K562 (cell line): ENCODE measurements at regions not wholly inside any gene's neighbourhood (a gene's known extent, or its start where the extent isn't known, plus 50 kb on each side); places are given as distances from the start of the nearest gene placed in this dataset.
A peak's percentile ranks its signal among the peaks of the same experiment; 100 is the strongest.

Experiments used
- ATAC-seq: fragments of 200-7000 bp; cut with Tn5 transposase; 3 replicates; pipeline ENCODE4 v1.9.1; 2020; ENCODE audit warnings: moderate library complexity
- BruUV-seq: library from RNA; stranded (reverse); fragments of 400-500 nt; replicated peaks from 2 replicates; lab custom pipeline; 2021; lab: Mats Ljungman, UMichigan
- CTCF ChIA-PET: fragments of 300-600 bp; formaldehyde crosslinking; extraction: SDS; loops from one replicate; lab custom pipeline; 2021; ENCODE audit warnings: low intra/inter-chr PET ratio; lab: Yijun Ruan, JAX
- POLR2A ChIA-PET: fragments of 300-600, 350-650 bp; sonication (Branson Sonifier 250); formaldehyde crosslinking; extraction: SDS; loops from one replicate; lab custom pipeline; 2021; ENCODE audit warnings: antibody characterized with exemption, inconsistent platforms; lab: Yijun Ruan, JAX
- DNase-seq, 4 experiments: peaks; one replicate each; pipeline versions ENCODE4 v3.0.0 to v3.0.0-alpha.2; 2011 to 2018; ENCODE audit warnings: low spot score in 3 of 4, mixed read lengths in 3 of 4; ENCODE audit errors: extremely low read depth in 1 of 4
- FAIRE-seq: peaks from 2 replicates; lab custom pipeline; 2011; peaks lifted over from hg19 to GRCh38; lab: Jason Lieb, UNC
- H2AFZ ChIP-seq: 2 replicates; pipeline ENCODE4 v1.6.0; 2011; ENCODE audit warnings: low read depth, low read length, control low read depth, inconsistent platforms
- H3K27ac ChIP-seq: fragments of 200-600 bp; 3 replicates; pipeline ENCODE4 v1.8.0; 2011; ENCODE audit warnings: low read depth, mild to moderate bottlenecking, control low read depth, inconsistent platforms, low read length, moderate library complexity, mixed read lengths; ENCODE audit errors: extremely low read depth
- H3K27me3 ChIP-seq, 2 experiments: fragments of 300-600 bp in 1 of 2; 2 replicates in 1 of 2; 3 replicates in 1 of 2; pipeline versions ENCODE4 v1.6.0 to v1.8.0; 2011; ENCODE audit warnings: inconsistent platforms in 2 of 2, low read length in 2 of 2, mild to moderate bottlenecking in 1 of 2, mixed read lengths in 1 of 2, moderate library complexity in 1 of 2; ENCODE audit not compliant: control insufficient read depth in 2 of 2, insufficient read depth in 2 of 2
- H3K36me3 ChIP-seq: fragments of 300-600 bp; 3 replicates; pipeline ENCODE4 v1.8.0; 2011; ENCODE audit warnings: mild to moderate bottlenecking, low read length, inconsistent platforms; ENCODE audit not compliant: control insufficient read depth, insufficient read depth
- H3K4me1 ChIP-seq, 2 experiments: fragments of 200-600 bp in 1 of 2; replicated peaks in 1 of 2; 2 replicates in 1 of 2; 3 replicates in 1 of 2; pipeline versions ENCODE4 v1.5.1 to v1.8.0; 2011; ENCODE audit warnings: inconsistent platforms in 2 of 2, low read length in 2 of 2, mild to moderate bottlenecking in 1 of 2, mixed read lengths in 1 of 2, moderate library complexity in 1 of 2; ENCODE audit not compliant: control insufficient read depth in 2 of 2, insufficient read depth in 2 of 2
- H3K4me2 ChIP-seq: 2 replicates; pipeline ENCODE4 v1.6.1; 2011; ENCODE audit warnings: low read length, control low read depth, inconsistent platforms, mixed read lengths; ENCODE audit not compliant: insufficient read depth
- H3K4me3 ChIP-seq: fragments of 200-600 bp; sonication (generic), shearing (Covaris generic); 2 replicates; pipeline ENCODE4 v1.5.1; 2016; ENCODE audit warnings: control low read depth, inconsistent platforms
- H3K79me2 ChIP-seq: fragments of 200-600 bp; 3 replicates; pipeline ENCODE4 v1.8.0; 2011; ENCODE audit warnings: low read length, inconsistent platforms; ENCODE audit not compliant: control insufficient read depth, insufficient read depth
- H3K9ac ChIP-seq, 2 experiments: 2 replicates each; pipeline versions ENCODE4 v1.6.0 to v1.6.1; 2011; ENCODE audit warnings: low read depth in 2 of 2, low read length in 2 of 2, control low read depth in 1 of 2, inconsistent platforms in 1 of 2, mild to moderate bottlenecking in 1 of 2, mixed read lengths in 1 of 2; ENCODE audit not compliant: insufficient read depth in 1 of 2
- H3K9me1 ChIP-seq: one replicate; pipeline ENCODE4 v1.6.0; 2011; ENCODE audit warnings: inconsistent platforms, mild to moderate bottlenecking, low read length, moderate library complexity; ENCODE audit not compliant: control insufficient read depth, insufficient read depth
- H3K9me3 ChIP-seq: replicated peaks from 2 replicates; pipeline ENCODE4 v1.5.1; 2011; ENCODE audit warnings: low read depth, low read length, inconsistent platforms; ENCODE audit not compliant: control insufficient read depth, insufficient read depth
- H4K20me1 ChIP-seq: replicated peaks from 2 replicates; pipeline ENCODE4 v1.6.1; 2011; ENCODE audit warnings: low read length, inconsistent platforms, mixed read lengths; ENCODE audit not compliant: control insufficient read depth, insufficient read depth
- ATF2 ChIP-seq: sonication (generic); formaldehyde crosslinking; IDR thresholded peaks from 2 replicates; pipeline ENCODE4 v1.8.1; 2022; ENCODE audit warnings: missing genetic modification reagents
- CGGBP1 ChIP-seq: fragments of 250-450 bp; sonication (Bioruptor Pico); IDR thresholded peaks from 2 replicates; pipeline ENCODE4 v1.9.0; 2021; ENCODE audit warnings: mild to moderate bottlenecking
- E4F1 ChIP-seq: fragments of 250-450 bp; sonication (Bioruptor Pico); IDR thresholded peaks from 2 replicates; pipeline ENCODE4 v1.5.0; 2021; ENCODE audit warnings: mild to moderate bottlenecking, borderline replicate concordance
- HDAC8 ChIP-seq: fragments of 450-650 bp; IDR thresholded peaks from 2 replicates; pipeline ENCODE4 v1.6.1; 2016; ENCODE audit warnings: mild to moderate bottlenecking, missing genetic modification characterization, moderate library complexity, missing compliant biosample characterization
- MCM2 ChIP-seq: fragments of 450-650 bp; IDR thresholded peaks from 2 replicates; pipeline ENCODE4 v1.6.1; 2017; ENCODE audit warnings: low read depth, mild to moderate bottlenecking
- MYC ChIP-seq, 2 experiments: fragments of 250-450 bp in 1 of 2; sonication (Bioruptor Pico) in 1 of 2; IDR thresholded peaks; 2 replicates each; pipeline versions ENCODE4 v1.5.1 to v1.6.1; 2012 to 2021; ENCODE audit warnings: low read depth in 2 of 2, borderline replicate concordance in 1 of 2, improper control_type of control experiment in 1 of 2, low read length in 1 of 2, mild to moderate bottlenecking in 1 of 2, moderate library complexity in 1 of 2
- SPI1 ChIP-seq: IDR thresholded peaks from 2 replicates; pipeline ENCODE4 v1.6.1; 2011; ENCODE audit warnings: low read depth, low read length, control low read depth, borderline replicate concordance
- TCF3 ChIP-seq: sonication (generic); formaldehyde crosslinking; IDR thresholded peaks from 2 replicates; pipeline ENCODE4 v1.4.0; 2020; ENCODE audit warnings: mild to moderate bottlenecking, missing genetic modification reagents
- TEAD2 ChIP-seq: fragments of 450-650 bp; IDR thresholded peaks from 2 replicates; pipeline ENCODE4 v1.6.1; 2016; ENCODE audit warnings: missing genetic modification characterization, control low read depth, missing compliant biosample characterization
- WGBS: fragments of 100-300 bp; shearing (Covaris generic); methylation state at CpG from one replicate; pipeline ENCODE4 v1.1.6; 2016; ENCODE audit warnings: low coverage, mixed read lengths; ENCODE audit not compliant: insufficient coverage; ENCODE audit errors: missing lambda C conversion rate; 5-methylcytosine and 5-hydroxymethylcytosine counted together
- in situ Hi-C: fragments of 300-500 bp; cut with MboI; formaldehyde crosslinking; loops from 4 replicates; pipeline ENCODE4 v1.15.0; 2018; ENCODE audit warnings: inconsistent platforms, mixed read lengths
- intact Hi-C: fragments of 100-400 bp; cut with micrococcal nuclease; formaldehyde crosslinking; loops from 2 replicates; pipeline ENCODE4 v1.14.2; 2022

GRCh38 chr6:28719275-28719940, 193.7 kb downstream of the GPX5 start (continued):
- peak; percentile 72 for TF ChIP-seq MYC (IDR thresholded peaks at IDR 0.05; ENCODE audit: low read depth, low read length)
- 0 out of 2 replicates have a peak, but pooled peaks have one; percentile 28 for TF ChIP-seq MYC (CRISPR knock-in tag; IDR thresholded peaks at IDR 0.05; ENCODE audit: borderline replicate concordance, low read depth)
- TF ChIP-seq TEAD2 (tag) = no peak
- no peak for TF ChIP-seq HDAC8 (tag)
- TF ChIP-seq, all 486 proteins: peak for 82

- H3K79me2 ChIP-seq = no peaks in the 10 kb centered on the region
- TSS peak; percentile 100 for BruUV-seq
- peaks cover 0 to 12% of the 10 kb centered on the region in 2 experiments; a peak in 2 of 5 replicates for H3K4me1 ChIP-seq
- 33% methylated on average over 26 of the region's 26 CpGs for WGBS
- peak overlapping the region; percentile 57 for H3K27ac ChIP-seq
- ChIA-PET CTCF (interaction anchor here (0.7 kb wide), 1 partner anchor 221 kb away, joined by 3 read pairs; no protein-coding TSS in a partner anchor), POLR2A (interaction anchor here (0.6 to 3.4 kb wide), 10 partner anchors 9 to 1168 kb away, joined by 3 to 18 read pairs (median 4); no protein-coding TSS in a partner anchor)
- in situ Hi-C loops (no loop called here), intact Hi-C loops (no loop called here)
- no peaks in the 10 kb centered on the region for H3K27me3 ChIP-seq
- ATAC-seq = peak; percentile 30
- peak overlapping the region; percentile 67 for H3K4me2 ChIP-seq
- peak overlapping the region; percentile 17 to 65 for H3K9ac ChIP-seq
- H4K20me1 ChIP-seq = no peaks in the 10 kb centered on the region
- peak in 1 of 4 experiments; percentile 64 for DNase-seq
- peak overlapping the region; percentile 32 for H3K4me3 ChIP-seq
- peak overlapping the region; percentile 75 for H2AFZ ChIP-seq
- no peaks in the 10 kb centered on the region for H3K9me1 ChIP-seq
- H3K36me3 ChIP-seq = no peaks in the 10 kb centered on the region
- peak; percentile 26 for FAIRE-seq
- no peaks in the 10 kb centered on the region for H3K9me3 ChIP-seq
- TF ChIP-seq E4F1 (CRISPR knock-in tag) = 0 out of 2 replicates have a peak, but pooled peaks have one; percentile 46
- no peak for TF ChIP-seq ATF2 (CRISPR knock-in tag)
- TF ChIP-seq CGGBP1 (CRISPR knock-in tag) = peak; percentile 85
- TF ChIP-seq SPI1 = no peak
- TF ChIP-seq TCF3 (CRISPR knock-in tag) = no peak
- TF ChIP-seq MCM2 = no peak
These were observed 194.9 kb downstream of the GPX5 start for GRCh38 chr6:28720357-28721231.
